Stimulated activated naive CD8-positive, alpha-beta T cell treated with anti-CD3 and anti-CD28 coated beads, Interleukin-15, Interleukin-2, amounts not matched to agents 100 ng/mL and 50 ng/mL, for 24 hours (primary cell): ENCODE measurements at regions not wholly inside any gene's neighbourhood (a gene's known extent, or its start where the extent isn't known, plus 50 kb on each side); places are given as distances from the start of the nearest gene placed in this dataset.

ENCODE experiments used
- H3K27ac Mint-ChIP-seq: one replicate; pipeline ENCODE4 v1.8.0; 2021; ENCODE audit warnings: mild to moderate bottlenecking, mixed read lengths
- H3K27me3 Mint-ChIP-seq: one replicate; pipeline ENCODE4 v1.8.0; 2021; ENCODE audit warnings: mixed read lengths
- H3K36me3 Mint-ChIP-seq: one replicate; pipeline ENCODE4 v1.8.0; 2021; ENCODE audit warnings: low read depth, mixed read lengths
- H3K4me1 Mint-ChIP-seq: one replicate; pipeline ENCODE4 v1.8.0; 2021; ENCODE audit warnings: low read depth, mixed read lengths
- H3K4me3 Mint-ChIP-seq: one replicate; pipeline ENCODE4 v1.8.0; 2021; ENCODE audit warnings: mild to moderate bottlenecking, mixed read lengths
- H3K9me3 Mint-ChIP-seq: one replicate; pipeline ENCODE4 v1.8.0; 2021; ENCODE audit warnings: mixed read lengths

- no peak overlapping the region for H3K4me3 Mint-ChIP-seq
- no peak overlapping the region for H3K27ac Mint-ChIP-seq
- H3K36me3 Mint-ChIP-seq = no peaks in the 10 kb centered on the region
- H3K27me3 Mint-ChIP-seq = no peaks in the 10 kb centered on the region
- no peaks in the 10 kb centered on the region for H3K4me1 Mint-ChIP-seq
- peaks cover 10% of the 10 kb centered on the region for H3K9me3 Mint-ChIP-seq
Observed at GRCh38 chr13:85089186-85089585, 710.0 kb downstream of the SLITRK6 start.

- H3K36me3 Mint-ChIP-seq = no peaks in the 10 kb centered on the region
- peaks cover 6% of the 10 kb centered on the region for H3K9me3 Mint-ChIP-seq
- no peaks in the 10 kb centered on the region for H3K27me3 Mint-ChIP-seq
- no peak overlapping the region for H3K27ac Mint-ChIP-seq
- no peak overlapping the region for H3K4me3 Mint-ChIP-seq
- no peaks in the 10 kb centered on the region for H3K4me1 Mint-ChIP-seq
Observed at GRCh38 chr13:85080691-85081090, 718.5 kb downstream of the SLITRK6 start.

GRCh38 chr13:85076343-85076742, 722.9 kb downstream of the SLITRK6 start:
- Mint-ChIP-seq H3K27ac (no peak overlapping the region), H3K36me3 (no peaks in the 10 kb centered on the region), H3K4me1 (no peaks in the 10 kb centered on the region), H3K27me3 (no peaks in the 10 kb centered on the region), H3K4me3 (no peak overlapping the region), H3K9me3 (no peaks in the 10 kb centered on the region)

- Mint-ChIP-seq H3K36me3 (no peaks in the 10 kb centered on the region), H3K9me3 (no peaks in the 10 kb centered on the region), H3K4me1 (no peaks in the 10 kb centered on the region), H3K4me3 (no peak overlapping the region), H3K27ac (no peak overlapping the region), H3K27me3 (no peaks in the 10 kb centered on the region)
Observed at GRCh38 chr13:85074543-85075313, 724.5 kb downstream of the SLITRK6 start.

- Mint-ChIP-seq H3K36me3 (no peaks in the 10 kb centered on the region), H3K9me3 (no peaks in the 10 kb centered on the region), H3K27ac (no peak overlapping the region), H3K4me1 (no peaks in the 10 kb centered on the region), H3K27me3 (no peaks in the 10 kb centered on the region), H3K4me3 (no peak overlapping the region)
Observed at GRCh38 chr13:85068231-85068630, 731.0 kb downstream of the SLITRK6 start.

GRCh38 chr13:85040215-85040614, 759.0 kb downstream of the SLITRK6 start:
- Mint-ChIP-seq H3K36me3 (no peaks in the 10 kb centered on the region), H3K27me3 (no peaks in the 10 kb centered on the region), H3K4me1 (no peaks in the 10 kb centered on the region), H3K9me3 (peaks cover 4% of the 10 kb centered on the region), H3K27ac (no peak overlapping the region), H3K4me3 (no peak overlapping the region)

- H3K27me3 Mint-ChIP-seq = no peaks in the 10 kb centered on the region
- no peak overlapping the region for H3K4me3 Mint-ChIP-seq
- no peaks in the 10 kb centered on the region for H3K36me3 Mint-ChIP-seq
- H3K27ac Mint-ChIP-seq = no peak overlapping the region
- H3K9me3 Mint-ChIP-seq = peaks cover 9% of the 10 kb centered on the region
- H3K4me1 Mint-ChIP-seq = no peaks in the 10 kb centered on the region
Observed at GRCh38 chr13:85031771-85032170, 767.4 kb downstream of the SLITRK6 start.

- H3K27me3 Mint-ChIP-seq = no peaks in the 10 kb centered on the region
- no peaks in the 10 kb centered on the region for H3K4me1 Mint-ChIP-seq
- peaks cover 9% of the 10 kb centered on the region for H3K9me3 Mint-ChIP-seq
- no peak overlapping the region for H3K27ac Mint-ChIP-seq
- H3K4me3 Mint-ChIP-seq = no peak overlapping the region
- no peaks in the 10 kb centered on the region for H3K36me3 Mint-ChIP-seq
Observed at GRCh38 chr13:85028035-85028434, 771.2 kb downstream of the SLITRK6 start.

- Mint-ChIP-seq H3K4me1 (no peaks in the 10 kb centered on the region), H3K36me3 (no peaks in the 10 kb centered on the region), H3K9me3 (peaks cover 13% of the 10 kb centered on the region), H3K27ac (no peak overlapping the region), H3K27me3 (no peaks in the 10 kb centered on the region), H3K4me3 (no peak overlapping the region)
Observed at GRCh38 chr13:85019121-85019520, 780.1 kb downstream of the SLITRK6 start.

- Mint-ChIP-seq H3K27ac (no peak overlapping the region), H3K9me3 (peaks cover 22% of the 10 kb centered on the region), H3K27me3 (no peaks in the 10 kb centered on the region), H3K4me3 (no peak overlapping the region), H3K4me1 (no peaks in the 10 kb centered on the region), H3K36me3 (no peaks in the 10 kb centered on the region)
Observed at GRCh38 chr13:85013006-85013405, 786.2 kb downstream of the SLITRK6 start.

- Mint-ChIP-seq H3K4me3 (no peak overlapping the region), H3K27ac (no peak overlapping the region), H3K27me3 (no peaks in the 10 kb centered on the region), H3K36me3 (no peaks in the 10 kb centered on the region), H3K9me3 (peaks cover 17% of the 10 kb centered on the region), H3K4me1 (no peaks in the 10 kb centered on the region)
Observed at GRCh38 chr13:85009447-85009846, 789.8 kb downstream of the SLITRK6 start.

- peaks cover 4% of the 10 kb centered on the region for H3K9me3 Mint-ChIP-seq
- no peaks in the 10 kb centered on the region for H3K36me3 Mint-ChIP-seq
- no peaks in the 10 kb centered on the region for H3K27me3 Mint-ChIP-seq
- H3K4me3 Mint-ChIP-seq = no peak overlapping the region
- H3K27ac Mint-ChIP-seq = no peak overlapping the region
- H3K4me1 Mint-ChIP-seq = no peaks in the 10 kb centered on the region
Observed at GRCh38 chr13:84999252-84999651, 800.0 kb downstream of the SLITRK6 start.

GRCh38 chr13:84998681-84999080, 800.5 kb downstream of the SLITRK6 start:
- Mint-ChIP-seq H3K4me1 (no peaks in the 10 kb centered on the region), H3K27ac (no peak overlapping the region), H3K36me3 (no peaks in the 10 kb centered on the region), H3K27me3 (no peaks in the 10 kb centered on the region), H3K9me3 (peaks cover 4% of the 10 kb centered on the region), H3K4me3 (no peak overlapping the region)

GRCh38 chr13:84997858-84998257, 801.4 kb downstream of the SLITRK6 start:
- Mint-ChIP-seq H3K36me3 (no peaks in the 10 kb centered on the region), H3K27ac (no peak overlapping the region), H3K9me3 (peaks cover 4% of the 10 kb centered on the region), H3K4me1 (no peaks in the 10 kb centered on the region), H3K4me3 (no peak overlapping the region), H3K27me3 (no peaks in the 10 kb centered on the region)

- H3K27ac Mint-ChIP-seq = no peak overlapping the region
- no peaks in the 10 kb centered on the region for H3K36me3 Mint-ChIP-seq
- peaks cover 4% of the 10 kb centered on the region for H3K9me3 Mint-ChIP-seq
- H3K27me3 Mint-ChIP-seq = no peaks in the 10 kb centered on the region
- no peak overlapping the region for H3K4me3 Mint-ChIP-seq
- H3K4me1 Mint-ChIP-seq = no peaks in the 10 kb centered on the region
Observed at GRCh38 chr13:84994582-84994981, 804.6 kb downstream of the SLITRK6 start.

- Mint-ChIP-seq H3K36me3 (no peaks in the 10 kb centered on the region), H3K4me3 (no peak overlapping the region), H3K4me1 (no peaks in the 10 kb centered on the region), H3K27me3 (no peaks in the 10 kb centered on the region), H3K27ac (no peak overlapping the region), H3K9me3 (no peaks in the 10 kb centered on the region)
Observed at GRCh38 chr13:84985860-84986259, 813.4 kb downstream of the SLITRK6 start.
